Testis (tissue), 2 donors: ENCODE measurements at regions not wholly inside any gene's neighbourhood (a gene's known extent, or its start where the extent isn't known, plus 50 kb on each side); places are given as distances from the start of the nearest gene placed in this dataset.
A peak's percentile ranks its signal among the peaks of the same experiment; 100 is the strongest.

Source experiments
- DNase-seq: peaks from one replicate; pipeline ENCODE4 v3.0.0-alpha.2; 2019
- H3K27ac ChIP-seq, 2 donors: fragments of 200-600 bp; sonication (generic); one replicate each; pipeline ENCODE4 v1.5.1; 2019
- H3K27me3 ChIP-seq: fragments of 200-600 bp; sonication (generic); one replicate; pipeline ENCODE4 v1.5.1; 2019
- H3K36me3 ChIP-seq: fragments of 200-600 bp; sonication (generic); one replicate; pipeline ENCODE4 v1.5.1; 2017; ENCODE audit warnings: low read depth; ENCODE audit errors: missing control alignments
- H3K4me1 ChIP-seq: fragments of 200-600 bp; sonication (generic); one replicate; pipeline ENCODE4 v1.5.1; 2019
- H3K4me3 ChIP-seq, 2 donors: fragments of 200-600 bp; sonication (generic); one replicate each; pipeline ENCODE4 v1.5.1; 2017 to 2019
- H3K9me3 ChIP-seq: fragments of 200-600 bp; sonication (generic); one replicate; pipeline ENCODE4 v1.5.1; 2017
- CTCF ChIP-seq, 3 experiments: fragments of 450-650 bp in 2 of 3; fragments of 200-600 bp in 1 of 3; sonication (generic) in 1 of 3; IDR thresholded peaks; one replicate each; pipeline ENCODE4 v1.5.1; 2016 to 2019; ENCODE audit warnings: antibody characterized with exemption in 3 of 3, mild to moderate bottlenecking in 2 of 3, moderate library complexity in 1 of 3
- POLR2A ChIP-seq: fragments of 450-650 bp; IDR thresholded peaks from one replicate; pipeline ENCODE4 v1.6.1; 2017; ENCODE audit warnings: antibody characterized with exemption, mild to moderate bottlenecking, moderate library complexity
- WGBS, 2 donors: methylation state at CpG; one replicate each; pipeline ENCODE4 v1.1.5; 2018; 5-methylcytosine and 5-hydroxymethylcytosine counted together
- intact Hi-C: fragments of 100-400 bp; cut with DNase I; formaldehyde crosslinking; loops from one replicate; pipeline ENCODE4 v1.15.1; 2023; ENCODE audit warnings: low total_unique reads

- Histone ChIP-seq H3K36me3 (no peaks in the 10 kb centered on the region), H3K27ac (peak overlapping the region in 1 of 2 donors; percentile 13)
- intact Hi-C loops: no loop called here
These were observed 277.3 kb upstream of the HAND2 start for GRCh38 chr4:173807347-173807746.

GRCh38 chr4:173805884-173806283 lies 275.9 kb upstream of the HAND2 start:
- H3K27ac ChIP-seq: no peak overlapping the region

More at GRCh38 chr4:173807347-173807746, 277.3 kb upstream of the HAND2 start:
- TF ChIP-seq CTCF (IDR thresholded peaks at IDR 0.05) (no peak), POLR2A (no peak)
- Histone ChIP-seq H3K4me3 (no peak overlapping the region), H3K4me1 (peaks cover 3% of the 10 kb centered on the region), H3K9me3 (no peaks in the 10 kb centered on the region), H3K27me3 (no peaks in the 10 kb centered on the region)
- DNase-seq: peak; percentile 74
- WGBS, 2 donors: 57 to 65% methylated on average over 2 of the region's 2 CpGs

DNA sequence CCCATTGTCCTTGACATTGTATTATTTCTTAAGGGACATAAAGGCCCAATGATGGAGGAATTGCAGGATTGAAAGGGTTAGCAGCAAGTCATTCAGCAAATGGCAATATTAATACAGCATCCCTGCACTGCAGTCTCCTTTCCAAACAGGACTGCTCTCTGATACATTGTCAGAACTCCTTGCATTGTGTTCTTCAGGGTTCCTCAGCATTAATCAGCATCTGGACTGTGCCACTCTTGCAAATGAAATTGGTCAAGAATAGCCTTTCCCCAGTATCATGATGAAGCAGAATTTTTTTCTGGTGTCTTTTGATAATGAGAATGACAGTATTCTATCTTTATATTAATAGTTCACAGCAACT lies 272.6 kb upstream of the HAND2 start:
- peaks cover under 1% of the 10 kb centered on the region for H3K4me1 ChIP-seq
- H3K9me3 ChIP-seq: no peaks in the 10 kb centered on the region
- intact Hi-C loops: no loop called here
- no peaks in the 10 kb centered on the region for H3K27me3 ChIP-seq
- no peak for TF ChIP-seq CTCF (IDR thresholded peaks at IDR 0.05)
- TF ChIP-seq POLR2A: no peak
- DNase-seq: no peak
- H3K27ac ChIP-seq: no peak overlapping the region
- H3K4me3 ChIP-seq: no peak overlapping the region
- no peaks in the 10 kb centered on the region for H3K36me3 ChIP-seq

More at GRCh38 chr4:173805884-173806283, 275.9 kb upstream of the HAND2 start:
- WGBS, 2 donors: 78 to 87% methylated on average over 1 of the region's 1 CpG
- intact Hi-C loops: no loop called here
- no peak for DNase-seq
- Histone ChIP-seq H3K9me3 (no peaks in the 10 kb centered on the region), H3K4me3 (no peak overlapping the region), H3K4me1 (peaks cover 3% of the 10 kb centered on the region), H3K36me3 (no peaks in the 10 kb centered on the region), H3K27me3 (no peaks in the 10 kb centered on the region)
- TF ChIP-seq CTCF (IDR thresholded peaks at IDR 0.05): no peak
- TF ChIP-seq POLR2A: no peak

GRCh38 chr4:173801876-173802661 lies 272.0 kb upstream of the HAND2 start:
- WGBS, 2 donors: 59 to 69% methylated on average over 3 of the region's 3 CpGs
- TF ChIP-seq POLR2A (no peak), CTCF (IDR thresholded peaks at IDR 0.05) (no peak)
- no peak for DNase-seq
- H3K9me3 ChIP-seq: no peaks in the 10 kb centered on the region
- no peak overlapping the region for H3K27ac ChIP-seq
- intact Hi-C loops: no loop called here
- H3K27me3 ChIP-seq: no peaks in the 10 kb centered on the region
- H3K4me1 ChIP-seq: no peaks in the 10 kb centered on the region
- no peak overlapping the region for H3K4me3 ChIP-seq
- H3K36me3 ChIP-seq: no peaks in the 10 kb centered on the region

- no peak overlapping the region for H3K27ac ChIP-seq
- TF ChIP-seq CTCF (IDR thresholded peaks at IDR 0.05) (no peak), POLR2A (no peak)
- no peaks in the 10 kb centered on the region for H3K36me3 ChIP-seq
- no peaks in the 10 kb centered on the region for H3K27me3 ChIP-seq
- 55 to 67% methylated on average over 1 of the region's 1 CpG for WGBS, 2 donors
- H3K4me3 ChIP-seq: no peak overlapping the region
- intact Hi-C loops: no loop called here
- H3K4me1 ChIP-seq: no peaks in the 10 kb centered on the region
- no peaks in the 10 kb centered on the region for H3K9me3 ChIP-seq
- DNase-seq: no peak
These were observed 271.3 kb upstream of the HAND2 start for GRCh38 chr4:173801361-173801760.
